ENCODE measurements at regions not wholly inside any gene's neighbourhood (a gene's known extent, or its start where the extent isn't known, plus 50 kb on each side); places are given as distances from the start of the nearest gene placed in this dataset.

- H3K18ac ChIP-seq (ENCODE audit: insufficient read length, low read depth, low read length): no peak overlapping the region
- no peaks in the 10 kb centered on the region for H3K23me2 ChIP-seq (ENCODE audit: insufficient read length, low read depth, low read length, poor library complexity, severe bottlenecking)
- WGBS (ENCODE audit: extremely low coverage, insufficient read length, low lambda C conversion rate): no CpG with 5 or more reads among the region's 2 CpGs
- no peak overlapping the region for H3K27ac ChIP-seq (ENCODE audit: insufficient read length, low read depth, low read length)
- H2BK5ac ChIP-seq (ENCODE audit: insufficient read length, low read length): no peak overlapping the region
- H2AFZ ChIP-seq (ENCODE audit: low read length): no peak overlapping the region
- H4K5ac ChIP-seq (ENCODE audit: insufficient read length, low read depth, low read length): no peak overlapping the region
- H3K14ac ChIP-seq (ENCODE audit: insufficient read depth, low read length): no peak overlapping the region
- H3K4me1 ChIP-seq (ENCODE audit: insufficient read depth, low read length): no peaks in the 10 kb centered on the region
- no peak overlapping the region for H2BK15ac ChIP-seq (ENCODE audit: low read depth, low read length)
- Mint-ChIP-seq H3K36me3 (ENCODE audit: insufficient read depth in 1 of 3, low read depth in 3 of 3) (no peaks in the 10 kb centered on the region), H3K4me3 (no peak overlapping the region), H3K4me1 (no peaks in the 10 kb centered on the region), H3K27me3 (ENCODE audit: low read depth) (no peaks in the 10 kb centered on the region), H3K27ac (no peak overlapping the region), H3K9me3 (peaks cover 42 to 50% of the 10 kb centered on the region in 2 experiments)
- H4K91ac ChIP-seq (ENCODE audit: insufficient read length, low read depth, low read length): no peak overlapping the region
- no peak overlapping the region for H2BK12ac ChIP-seq (ENCODE audit: insufficient read length, low read depth, low read length)
- H3K9me3 ChIP-seq (ENCODE audit: control insufficient read depth, low read depth, low read length): peaks cover 42% of the 10 kb centered on the region
- H3K56ac ChIP-seq (ENCODE audit: insufficient read length, low read depth, low read length): no peak overlapping the region
- H4K8ac ChIP-seq (replicated peaks; ENCODE audit: insufficient read length, low read depth, low read length): no peak overlapping the region
- no peak overlapping the region for H3K4ac ChIP-seq (ENCODE audit: low read depth, low read length)
- no peak overlapping the region for H3K4me2 ChIP-seq (ENCODE audit: insufficient read depth, insufficient read length, low read length)
- H3K79me2 ChIP-seq (ENCODE audit: insufficient read depth, low read length): no peaks in the 10 kb centered on the region
- TF ChIP-seq, protein P1, sequence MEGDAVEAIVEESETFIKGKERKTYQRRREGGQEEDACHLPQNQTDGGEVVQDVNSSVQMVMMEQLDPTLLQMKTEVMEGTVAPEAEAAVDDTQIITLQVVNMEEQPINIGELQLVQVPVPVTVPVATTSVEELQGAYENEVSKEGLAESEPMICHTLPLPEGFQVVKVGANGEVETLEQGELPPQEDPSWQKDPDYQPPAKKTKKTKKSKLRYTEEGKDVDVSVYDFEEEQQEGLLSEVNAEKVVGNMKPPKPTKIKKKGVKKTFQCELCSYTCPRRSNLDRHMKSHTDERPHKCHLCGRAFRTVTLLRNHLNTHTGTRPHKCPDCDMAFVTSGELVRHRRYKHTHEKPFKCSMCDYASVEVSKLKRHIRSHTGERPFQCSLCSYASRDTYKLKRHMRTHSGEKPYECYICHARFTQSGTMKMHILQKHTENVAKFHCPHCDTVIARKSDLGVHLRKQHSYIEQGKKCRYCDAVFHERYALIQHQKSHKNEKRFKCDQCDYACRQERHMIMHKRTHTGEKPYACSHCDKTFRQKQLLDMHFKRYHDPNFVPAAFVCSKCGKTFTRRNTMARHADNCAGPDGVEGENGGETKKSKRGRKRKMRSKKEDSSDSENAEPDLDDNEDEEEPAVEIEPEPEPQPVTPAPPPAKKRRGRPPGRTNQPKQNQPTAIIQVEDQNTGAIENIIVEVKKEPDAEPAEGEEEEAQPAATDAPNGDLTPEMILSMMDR (conservative IDR thresholded peaks at IDR 0.05): no peak
- no peak overlapping the region for H3K23ac ChIP-seq (ENCODE audit: insufficient read length, low read depth, low read length)
- H2BK20ac ChIP-seq (ENCODE audit: low read depth, low read length, poor library complexity, severe bottlenecking): no peak overlapping the region
- no peaks in the 10 kb centered on the region for H3K79me1 ChIP-seq (ENCODE audit: insufficient read depth, low read depth, low read length, poor library complexity, severe bottlenecking)
- no peak for DNase-seq
- no peak overlapping the region for H3K9ac ChIP-seq (ENCODE audit: extremely low read depth, insufficient read length, low read length)
- no peak overlapping the region for H2BK120ac ChIP-seq (ENCODE audit: low read depth, low read length, poor library complexity, severe bottlenecking)
- no peak overlapping the region for H2AK5ac ChIP-seq (ENCODE audit: insufficient read length, low read length)
- no peak overlapping the region for H3T11ph ChIP-seq (ENCODE audit: low read length)
- no peaks in the 10 kb centered on the region for H3K27me3 ChIP-seq (ENCODE audit: insufficient read depth, low read length)
- H4K20me1 ChIP-seq (ENCODE audit: control insufficient read depth, insufficient read depth, insufficient read length): no peaks in the 10 kb centered on the region
These were observed 177.9 kb upstream of the RAI2 start for GRCh38 chrX:18039023-18039422.
